ENCODE measurements at regions not wholly inside any gene's neighbourhood (a gene's known extent, or its start where the extent isn't known, plus 50 kb on each side); places are given as distances from the start of the nearest gene placed in this dataset.

DNA sequence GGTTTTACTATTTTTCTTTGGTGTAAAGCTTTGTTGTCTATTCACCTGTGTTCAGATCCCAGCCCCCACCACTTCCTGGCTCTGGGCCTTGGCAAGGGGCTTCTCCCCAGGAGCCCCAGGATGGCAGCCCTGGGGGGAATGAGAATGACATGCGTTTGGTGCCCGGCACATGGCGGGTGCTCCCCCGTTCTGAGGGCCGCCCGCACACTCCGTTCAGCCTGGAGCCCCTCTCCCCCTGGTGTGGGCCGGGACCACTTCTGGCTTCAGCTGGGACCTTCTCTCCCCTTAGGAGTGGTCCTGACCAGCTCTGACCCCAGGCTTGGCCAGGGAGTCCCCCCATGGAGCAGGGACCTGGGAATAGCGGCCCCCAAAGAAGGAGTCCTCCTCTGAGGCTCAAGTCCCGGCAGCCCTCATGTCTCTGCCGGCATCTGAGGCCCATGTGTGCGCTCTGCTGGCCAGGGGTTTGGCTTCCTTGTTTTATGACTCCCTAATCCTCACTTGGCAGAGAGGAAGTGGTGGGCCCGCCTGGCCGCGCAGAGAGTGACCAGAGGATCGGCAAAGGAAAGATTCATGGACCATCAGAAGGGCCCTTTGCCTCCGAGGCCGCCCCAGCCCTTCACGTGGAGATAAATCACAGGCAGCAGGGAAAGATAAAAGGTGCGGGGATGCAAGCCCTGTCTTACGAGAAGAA, 57.0 kb upstream of the LMX1B start:
- DNase-seq (ENCODE audit: low read depth) = no peak

GRCh38 chr9:126558051-126558665, 55.6 kb upstream of the LMX1B start:
- peak; percentile 49 for DNase-seq (ENCODE audit: low read depth)

- DNase-seq (ENCODE audit: low read depth) = no peak
These were observed 54.4 kb upstream of the LMX1B start for GRCh38 chr9:126559296-126559695.

DNA sequence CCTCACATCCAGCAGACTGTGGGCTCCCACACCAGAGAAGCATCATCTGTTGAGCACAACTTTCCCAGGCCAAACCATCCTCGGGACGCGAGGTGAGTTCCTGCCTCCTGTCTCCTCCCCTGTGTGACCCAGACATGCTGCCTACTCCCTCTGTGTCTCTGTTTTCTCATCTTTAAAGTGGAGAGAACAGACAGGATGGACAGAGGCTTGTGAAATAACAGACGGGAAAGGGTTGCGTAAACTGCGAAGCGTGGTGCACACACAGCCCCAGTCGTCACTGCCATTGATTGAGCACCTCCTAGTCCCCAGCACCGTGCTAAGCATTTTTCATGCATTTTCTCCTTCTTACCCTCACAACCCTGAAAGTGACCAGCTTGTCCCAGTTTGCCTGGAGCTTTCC, 52.1 kb upstream of the LMX1B start:
- no peak for DNase-seq (ENCODE audit: low read depth)

DNA sequence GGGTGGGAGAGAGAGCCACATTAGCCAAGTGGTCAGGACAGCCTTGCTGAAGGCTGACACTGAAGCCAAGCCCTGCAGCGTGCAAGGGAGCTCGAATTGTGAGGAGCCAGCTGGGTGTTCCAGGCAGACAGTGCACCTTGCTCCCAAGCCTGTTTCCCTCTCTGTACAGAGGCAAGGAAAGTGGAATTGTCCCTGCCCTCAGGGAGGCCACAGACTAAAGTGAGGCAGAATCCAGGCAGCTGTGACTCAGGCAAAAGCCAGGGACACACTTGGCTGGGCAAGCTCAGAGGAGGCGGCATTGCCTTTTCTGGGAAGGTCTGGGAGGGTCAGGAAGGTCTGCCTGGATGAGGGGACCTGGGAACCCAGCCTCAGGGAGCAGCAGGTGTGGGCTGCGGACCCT, 50.2 kb upstream of the LMX1B start:
- no peak for DNase-seq (ENCODE audit: low read depth)

Data from activated T-helper 9 cell treated with anti-CD3 and anti-CD28 coated beads, Interleukin-2, amount 50 U/mL, for 16 hours (primary cell).